ENCODE measurements at regions not wholly inside any gene's neighbourhood (a gene's known extent, or its start where the extent isn't known, plus 50 kb on each side); places are given as distances from the start of the nearest gene placed in this dataset.

DNA sequence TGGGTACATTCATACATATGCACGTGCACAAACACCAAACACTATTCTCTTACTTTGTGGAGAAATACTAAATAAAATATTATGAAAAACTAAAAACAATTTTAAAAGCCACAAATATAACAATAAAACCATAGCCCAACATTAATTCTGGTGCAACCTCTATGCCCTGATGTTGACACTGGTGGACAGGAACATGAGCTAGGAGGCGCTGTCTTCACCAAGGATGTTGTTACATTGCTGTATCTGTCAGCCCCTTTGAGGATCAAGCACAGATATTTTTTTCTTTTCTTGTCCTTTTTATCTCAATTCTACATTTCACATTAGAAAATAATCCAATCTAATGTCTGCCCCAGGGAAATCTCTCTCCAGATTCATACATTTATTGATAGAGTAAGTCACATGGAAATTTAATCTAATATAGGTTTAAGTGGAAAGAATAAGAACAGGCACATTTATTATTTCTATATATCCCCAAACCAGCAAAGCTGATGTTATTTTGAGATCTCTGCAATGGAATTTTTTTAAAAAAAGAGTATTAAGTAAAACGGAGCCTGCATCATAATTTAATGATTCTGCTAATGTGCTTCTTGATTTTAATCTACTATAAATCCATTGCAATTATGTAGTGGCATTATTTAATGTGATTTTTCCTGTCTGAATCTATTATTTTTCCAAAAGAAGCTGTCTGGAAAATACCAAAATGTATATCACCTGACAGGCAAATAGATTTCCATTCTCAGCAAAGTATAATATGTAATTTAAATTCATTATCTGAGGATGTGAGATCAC lies 716.5 kb downstream of the MTRR start:
- TF ChIP-seq, protein P1, sequence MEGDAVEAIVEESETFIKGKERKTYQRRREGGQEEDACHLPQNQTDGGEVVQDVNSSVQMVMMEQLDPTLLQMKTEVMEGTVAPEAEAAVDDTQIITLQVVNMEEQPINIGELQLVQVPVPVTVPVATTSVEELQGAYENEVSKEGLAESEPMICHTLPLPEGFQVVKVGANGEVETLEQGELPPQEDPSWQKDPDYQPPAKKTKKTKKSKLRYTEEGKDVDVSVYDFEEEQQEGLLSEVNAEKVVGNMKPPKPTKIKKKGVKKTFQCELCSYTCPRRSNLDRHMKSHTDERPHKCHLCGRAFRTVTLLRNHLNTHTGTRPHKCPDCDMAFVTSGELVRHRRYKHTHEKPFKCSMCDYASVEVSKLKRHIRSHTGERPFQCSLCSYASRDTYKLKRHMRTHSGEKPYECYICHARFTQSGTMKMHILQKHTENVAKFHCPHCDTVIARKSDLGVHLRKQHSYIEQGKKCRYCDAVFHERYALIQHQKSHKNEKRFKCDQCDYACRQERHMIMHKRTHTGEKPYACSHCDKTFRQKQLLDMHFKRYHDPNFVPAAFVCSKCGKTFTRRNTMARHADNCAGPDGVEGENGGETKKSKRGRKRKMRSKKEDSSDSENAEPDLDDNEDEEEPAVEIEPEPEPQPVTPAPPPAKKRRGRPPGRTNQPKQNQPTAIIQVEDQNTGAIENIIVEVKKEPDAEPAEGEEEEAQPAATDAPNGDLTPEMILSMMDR (IDR thresholded peaks at IDR 0.05; ENCODE audit: extremely low read depth in 1 of 2, insufficient read depth in 1 of 2, low read depth in 1 of 2, low read length in 2 of 2) = no peak
- TF ChIP-seq, protein P2, sequence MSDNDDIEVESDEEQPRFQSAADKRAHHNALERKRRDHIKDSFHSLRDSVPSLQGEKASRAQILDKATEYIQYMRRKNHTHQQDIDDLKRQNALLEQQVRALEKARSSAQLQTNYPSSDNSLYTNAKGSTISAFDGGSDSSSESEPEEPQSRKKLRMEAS (IDR thresholded peaks at IDR 0.05; ENCODE audit: insufficient read depth, insufficient read length) = no peak
- TF ChIP-seq POLR2A (IDR thresholded peaks at IDR 0.05; ENCODE audit: low read depth, low read length) = no peak
- no peak for TF ChIP-seq MYC (IDR thresholded peaks at IDR 0.05; ENCODE audit: low read depth, low read length)
- TF ChIP-seq EZH2 (IDR thresholded peaks at IDR 0.05; ENCODE audit: borderline replicate concordance, low read depth, low read length, severe bottlenecking) = no peak
- TF ChIP-seq POLR2AphosphoS5 (IDR thresholded peaks at IDR 0.05; ENCODE audit: insufficient read depth, low read depth, low read length) = no peak
- no peak for TF ChIP-seq JUN (IDR thresholded peaks at IDR 0.05; ENCODE audit: borderline replicate concordance, insufficient read depth, insufficient read length, low read depth)

All from endothelial cell of umbilical vein (primary cell).